DMS153 treated with DMSO at 0.1 percent for 48 hours (cell line): ENCODE measurements at regions not wholly inside any gene's neighbourhood (a gene's known extent, or its start where the extent isn't known, plus 50 kb on each side); places are given as distances from the start of the nearest gene placed in this dataset.

Source experiments
- DNase-seq: peaks from one replicate; lab custom pipeline; 2025; ENCODE audit not compliant: unreplicated experiment; lab: John Stamatoyannopoulos, UW

- no peak for DNase-seq
These were observed 506.9 kb downstream of the ZNF608 start for GRCh38 chr5:124239572-124239971.

GRCh38 chr5:124238350-124238749 is 508.1 kb downstream of the ZNF608 start:
- no peak for DNase-seq

GRCh38 chr5:124237206-124237695 is 509.2 kb downstream of the ZNF608 start:
- DNase-seq: no peak

GRCh38 chr5:124236361-124237205 is 509.9 kb downstream of the ZNF608 start:
- peak; percentile 39 for DNase-seq

GRCh38 chr5:124235576-124235975 is 510.9 kb downstream of the ZNF608 start:
- DNase-seq: no peak

- DNase-seq: no peak
These were observed 511.5 kb downstream of the ZNF608 start for GRCh38 chr5:124234770-124235562.

- no peak for DNase-seq
These were observed 512.2 kb downstream of the ZNF608 start for GRCh38 chr5:124234022-124234769.

- no peak for DNase-seq
These were observed 513.9 kb downstream of the ZNF608 start for GRCh38 chr5:124232515-124232914.

GRCh38 chr5:124231802-124232201 is 514.6 kb downstream of the ZNF608 start:
- no peak for DNase-seq

- no peak for DNase-seq
These were observed 515.2 kb downstream of the ZNF608 start for GRCh38 chr5:124231230-124231629.

- no peak for DNase-seq
These were observed 516.0 kb downstream of the ZNF608 start for GRCh38 chr5:124230456-124230855.

GRCh38 chr5:124229352-124229751 is 517.1 kb downstream of the ZNF608 start:
- DNase-seq: no peak

GRCh38 chr5:124227914-124228313 is 518.5 kb downstream of the ZNF608 start:
- DNase-seq: no peak

GRCh38 chr5:124220418-124220817 is 526.0 kb downstream of the ZNF608 start:
- DNase-seq: no peak

- no peak for DNase-seq
These were observed 533.5 kb downstream of the ZNF608 start for GRCh38 chr5:124212934-124213333.

GRCh38 chr5:124210111-124210910 is 536.1 kb downstream of the ZNF608 start:
- DNase-seq: no peak

GRCh38 chr5:124207118-124207517 is 539.3 kb downstream of the ZNF608 start:
- no peak for DNase-seq

GRCh38 chr5:124206540-124206939 is 539.9 kb downstream of the ZNF608 start:
- no peak for DNase-seq

GRCh38 chr5:124203303-124203702 is 543.1 kb downstream of the ZNF608 start:
- DNase-seq: no peak

GRCh38 chr5:124200381-124200780 is 546.1 kb downstream of the ZNF608 start:
- DNase-seq: no peak
